A673 (cell line): ENCODE measurements at regions not wholly inside any gene's neighbourhood (a gene's known extent, or its start where the extent isn't known, plus 50 kb on each side); places are given as distances from the start of the nearest gene placed in this dataset.

Experiments used
- BruUV-seq: library from RNA; stranded (reverse); fragments of 400-500 nt; replicated peaks from 2 replicates; lab custom pipeline; 2021; lab: Mats Ljungman, UMichigan
- CTCF ChIA-PET: fragments of 300-600 bp; sonication (Branson Sonifier 250); formaldehyde crosslinking; loops from one replicate; lab custom pipeline; 2022; ENCODE audit warnings: antibody characterized with exemption; lab: Charles Lee
- POLR2A ChIA-PET: fragments of 300-600 bp; sonication (Branson Sonifier 250); formaldehyde crosslinking; loops from one replicate; lab custom pipeline; 2022; ENCODE audit warnings: antibody characterized with exemption; ENCODE audit not compliant: low non-redundant PET; lab: Charles Lee
- DNase-seq: peaks from one replicate; pipeline ENCODE4 v3.0.0-alpha.2; 2015; ENCODE audit warnings: low spot score
- H3K27ac ChIP-seq: fragments of 200-600 bp; sonication (generic); 2 replicates; pipeline ENCODE4 v1.5.1; 2016; ENCODE audit warnings: mixed run types, low read depth, mild to moderate bottlenecking, mixed read lengths, antibody characterized with exemption, low read length; ENCODE audit not compliant: poor library complexity, severe bottlenecking
- H3K27me3 ChIP-seq: fragments of 200-600 bp; sonication (generic); replicated peaks from 2 replicates; pipeline ENCODE4 v1.6.1; 2017; ENCODE audit warnings: mixed run types, low read depth, mild to moderate bottlenecking, mixed read lengths, antibody characterized with exemption, low read length; ENCODE audit not compliant: insufficient read depth, poor library complexity
- H3K36me3 ChIP-seq: fragments of 200-600 bp; sonication (generic); 2 replicates; pipeline ENCODE4 v1.6.1; 2016; ENCODE audit warnings: mixed run types, mild to moderate bottlenecking, mixed read lengths, antibody characterized with exemption, low read length; ENCODE audit not compliant: insufficient read depth, poor library complexity, severe bottlenecking
- H3K4me1 ChIP-seq: fragments of 200-600 bp; sonication (generic); 2 replicates; pipeline ENCODE4 v1.6.1; 2017; ENCODE audit warnings: mixed run types, mild to moderate bottlenecking, mixed read lengths, antibody characterized with exemption, low read length; ENCODE audit not compliant: insufficient read depth, poor library complexity, severe bottlenecking
- H3K4me3 ChIP-seq: fragments of 200-600 bp; sonication (generic); 2 replicates; pipeline ENCODE4 v1.5.1; 2016; ENCODE audit warnings: low read depth, mixed run types, mild to moderate bottlenecking, mixed read lengths, low read length; ENCODE audit not compliant: poor library complexity, severe bottlenecking
- H3K9me3 ChIP-seq: fragments of 200-600 bp; sonication (generic); 2 replicates; pipeline ENCODE4 v1.6.1; 2016; ENCODE audit warnings: mixed run types, low read depth, mild to moderate bottlenecking, mixed read lengths, antibody characterized with exemption, low read length; ENCODE audit not compliant: poor library complexity, severe bottlenecking
- CTCF ChIP-seq: fragments of 300-800, 200-600 bp; sonication (generic); conservative IDR thresholded peaks from 2 replicates; pipeline ENCODE4 v1.5.1; 2017; ENCODE audit warnings: low read depth, mild to moderate bottlenecking, antibody characterized with exemption, low read length, moderate library complexity, mixed read lengths
- EZH2 ChIP-seq: fragments of 200-600 bp; sonication (generic); IDR thresholded peaks from 2 replicates; pipeline ENCODE4 v1.6.1; 2017; ENCODE audit warnings: borderline replicate concordance, low read depth, mild to moderate bottlenecking, mixed read lengths, antibody characterized with exemption, low read length; ENCODE audit not compliant: poor library complexity, severe bottlenecking
- intact Hi-C: fragments of 100-400 bp; cut with micrococcal nuclease; formaldehyde crosslinking; loops from one replicate; pipeline ENCODE4 v1.10.0; 2022; ENCODE audit not compliant: unreplicated experiment

- H3K4me1 ChIP-seq = no peaks in the 10 kb centered on the region
- no peak for DNase-seq
- H3K36me3 ChIP-seq = no peaks in the 10 kb centered on the region
- no peaks in the 10 kb centered on the region for H3K27me3 ChIP-seq
- POLR2A ChIA-PET = no interaction called here
- CTCF ChIA-PET = no interaction called here
- TF ChIP-seq EZH2 (no peak), CTCF (no peak)
- intact Hi-C loops = no loop called here
- no peak overlapping the region for H3K4me3 ChIP-seq
- no TSS peak for BruUV-seq
- H3K27ac ChIP-seq = no peak overlapping the region
- no peaks in the 10 kb centered on the region for H3K9me3 ChIP-seq
These were observed 189.6 kb downstream of the ACTR3 start for GRCh38 chr2:114079366-114080004.

DNA sequence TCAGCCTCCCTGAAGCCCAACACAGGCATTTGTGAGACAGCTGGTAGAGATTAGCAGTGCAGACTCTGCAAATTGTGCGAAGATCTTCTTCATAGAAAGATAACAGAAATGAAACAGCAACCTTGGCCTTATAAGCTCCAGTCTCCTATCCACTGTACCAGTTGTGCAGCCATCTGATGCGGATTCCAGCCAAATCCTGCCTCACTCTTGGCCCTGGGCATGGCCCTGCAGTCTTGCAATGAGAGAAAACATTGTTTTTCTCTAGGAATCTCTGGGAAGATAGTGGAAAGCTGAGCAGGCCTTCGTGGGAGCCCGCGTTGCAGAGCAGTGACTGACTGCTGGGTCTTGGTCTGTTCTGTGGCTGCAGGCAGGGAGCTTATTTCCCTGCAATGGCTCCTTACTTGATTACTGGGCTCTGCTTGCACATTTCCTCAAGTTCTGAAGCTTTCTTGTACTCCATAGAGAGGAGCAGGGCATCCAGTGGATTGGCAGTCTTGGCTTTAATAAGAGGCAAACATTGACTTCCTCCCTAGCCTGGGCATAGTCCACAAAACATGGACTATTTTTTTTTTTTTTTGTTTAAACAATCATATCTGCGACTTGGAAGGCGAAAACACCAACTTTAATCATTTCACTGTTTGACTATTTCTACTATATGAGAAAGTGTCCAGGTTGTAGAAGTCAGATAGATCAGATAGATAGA lies 193.0 kb downstream of the ACTR3 start:
- TF ChIP-seq EZH2 (no peak), CTCF (no peak)

GRCh38 chr2:114083717-114084387 lies 194.0 kb downstream of the ACTR3 start:
- Histone ChIP-seq H3K4me1 (no peaks in the 10 kb centered on the region), H3K36me3 (no peaks in the 10 kb centered on the region), H3K4me3 (no peak overlapping the region), H3K27ac (no peak overlapping the region), H3K9me3 (no peaks in the 10 kb centered on the region), H3K27me3 (no peaks in the 10 kb centered on the region)
- POLR2A ChIA-PET = no interaction called here
- BruUV-seq = no TSS peak
- CTCF ChIA-PET = no interaction called here
- no peak for TF ChIP-seq EZH2
- no peak for TF ChIP-seq CTCF
- intact Hi-C loops = no loop called here
- no peak for DNase-seq

More for the DNA sequence above, 193.0 kb downstream of the ACTR3 start:
- no TSS peak for BruUV-seq
- no peaks in the 10 kb centered on the region for H3K36me3 ChIP-seq
- no peak overlapping the region for H3K27ac ChIP-seq
- no peaks in the 10 kb centered on the region for H3K27me3 ChIP-seq
- DNase-seq = no peak
- no peaks in the 10 kb centered on the region for H3K9me3 ChIP-seq
- POLR2A ChIA-PET = no interaction called here
- no peak overlapping the region for H3K4me3 ChIP-seq
- CTCF ChIA-PET = no interaction called here
- no peaks in the 10 kb centered on the region for H3K4me1 ChIP-seq
- intact Hi-C loops = no loop called here
